ENCODE measurements at regions not wholly inside any gene's neighbourhood (a gene's known extent, or its start where the extent isn't known, plus 50 kb on each side); places are given as distances from the start of the nearest gene placed in this dataset.

DNA sequence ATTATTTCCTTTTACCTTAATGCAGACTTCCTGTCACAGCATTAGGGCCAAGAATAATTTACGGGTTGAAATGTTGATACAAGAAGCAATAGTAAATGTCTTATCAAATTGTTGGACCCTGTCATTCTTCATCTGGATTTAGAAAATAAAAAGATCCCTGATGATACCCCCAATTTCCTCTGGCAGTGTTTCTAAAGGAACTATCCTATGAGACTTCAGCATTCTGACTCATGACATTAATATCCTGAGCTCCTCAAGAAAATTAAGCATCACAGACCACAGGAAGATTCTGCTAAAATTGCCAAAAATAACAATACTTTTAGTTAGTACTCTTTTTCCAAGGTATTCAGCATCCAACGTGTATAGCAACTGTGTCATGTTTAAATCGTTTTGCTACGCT, 490.5 kb upstream of the ANKRD30A start:
- TF ChIP-seq, protein P1, sequence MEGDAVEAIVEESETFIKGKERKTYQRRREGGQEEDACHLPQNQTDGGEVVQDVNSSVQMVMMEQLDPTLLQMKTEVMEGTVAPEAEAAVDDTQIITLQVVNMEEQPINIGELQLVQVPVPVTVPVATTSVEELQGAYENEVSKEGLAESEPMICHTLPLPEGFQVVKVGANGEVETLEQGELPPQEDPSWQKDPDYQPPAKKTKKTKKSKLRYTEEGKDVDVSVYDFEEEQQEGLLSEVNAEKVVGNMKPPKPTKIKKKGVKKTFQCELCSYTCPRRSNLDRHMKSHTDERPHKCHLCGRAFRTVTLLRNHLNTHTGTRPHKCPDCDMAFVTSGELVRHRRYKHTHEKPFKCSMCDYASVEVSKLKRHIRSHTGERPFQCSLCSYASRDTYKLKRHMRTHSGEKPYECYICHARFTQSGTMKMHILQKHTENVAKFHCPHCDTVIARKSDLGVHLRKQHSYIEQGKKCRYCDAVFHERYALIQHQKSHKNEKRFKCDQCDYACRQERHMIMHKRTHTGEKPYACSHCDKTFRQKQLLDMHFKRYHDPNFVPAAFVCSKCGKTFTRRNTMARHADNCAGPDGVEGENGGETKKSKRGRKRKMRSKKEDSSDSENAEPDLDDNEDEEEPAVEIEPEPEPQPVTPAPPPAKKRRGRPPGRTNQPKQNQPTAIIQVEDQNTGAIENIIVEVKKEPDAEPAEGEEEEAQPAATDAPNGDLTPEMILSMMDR (conservative IDR thresholded peaks at IDR 0.05; ENCODE audit: low read depth, low read length): no peak
- no peak for TF ChIP-seq EZH2 (IDR thresholded peaks at IDR 0.05; ENCODE audit: borderline replicate concordance, low read depth, low read length, poor library complexity, severe bottlenecking)

All from A673 (cell line).